ENCODE measurements at regions not wholly inside any gene's neighbourhood (a gene's known extent, or its start where the extent isn't known, plus 50 kb on each side); places are given as distances from the start of the nearest gene placed in this dataset.
"Not testable (repeated sequence)": the region's sequence is repeated elsewhere in the genome, so short reads cannot be mapped to it uniquely, and the experiment has no call there.

- DNase-seq (ENCODE audit: low read depth), result no peak
Measured at GRCh38 chr15:98330692-98331435, 317.5 kb upstream of the IGF1R start.

- DNase-seq (ENCODE audit: low read depth), result no peak
Measured at GRCh38 chr15:98331676-98332075, 316.7 kb upstream of the IGF1R start.

- no peak for DNase-seq (ENCODE audit: low read depth)
Measured at GRCh38 chr15:98333251-98333650, 315.1 kb upstream of the IGF1R start.

GRCh38 chr15:98342911-98343310, 305.4 kb upstream of the IGF1R start:
- no peak for DNase-seq (ENCODE audit: low read depth)

- DNase-seq (ENCODE audit: low read depth), result no peak
Measured at GRCh38 chr15:98344591-98344990, 303.7 kb upstream of the IGF1R start.

GRCh38 chr15:98347001-98347400, 301.3 kb upstream of the IGF1R start:
- no peak for DNase-seq (ENCODE audit: low read depth)

GRCh38 chr15:98347866-98348265, 300.5 kb upstream of the IGF1R start:
- no peak for DNase-seq (ENCODE audit: low read depth)

- DNase-seq (ENCODE audit: low read depth), result no peak
Measured at GRCh38 chr15:98350276-98350675, 298.1 kb upstream of the IGF1R start.

- DNase-seq (ENCODE audit: low read depth), result not testable (repeated sequence)
Measured at GRCh38 chr15:98358274-98358673, 290.1 kb upstream of the IGF1R start.

- no peak for DNase-seq (ENCODE audit: low read depth)
Measured at GRCh38 chr15:98358971-98359370, 289.4 kb upstream of the IGF1R start.

GRCh38 chr15:98363416-98363815, 284.9 kb upstream of the IGF1R start:
- DNase-seq (ENCODE audit: low read depth), result no peak

- no peak for DNase-seq (ENCODE audit: low read depth)
Measured at GRCh38 chr15:98363955-98364354, 284.4 kb upstream of the IGF1R start.

- DNase-seq (ENCODE audit: low read depth), result no peak
Measured at GRCh38 chr15:98369081-98369716, 279.1 kb upstream of the IGF1R start.

GRCh38 chr15:98375513-98376340, 272.6 kb upstream of the IGF1R start:
- DNase-seq (ENCODE audit: low read depth), result no peak

GRCh38 chr15:98380721-98381120, 267.6 kb upstream of the IGF1R start:
- no peak for DNase-seq (ENCODE audit: low read depth)

GRCh38 chr15:98381446-98381845, 266.9 kb upstream of the IGF1R start:
- no peak for DNase-seq (ENCODE audit: low read depth)

- no peak for DNase-seq (ENCODE audit: low read depth)
Measured at GRCh38 chr15:98382139-98382538, 266.2 kb upstream of the IGF1R start.

GRCh38 chr15:98383571-98383970, 264.8 kb upstream of the IGF1R start:
- no peak for DNase-seq (ENCODE audit: low read depth)

- no peak for DNase-seq (ENCODE audit: low read depth)
Measured at GRCh38 chr15:98384328-98385029, 263.9 kb upstream of the IGF1R start.

GRCh38 chr15:98385752-98386381, 262.5 kb upstream of the IGF1R start:
- DNase-seq (ENCODE audit: low read depth), result no peak

GRCh38 chr15:98386561-98386960, 261.8 kb upstream of the IGF1R start:
- no peak for DNase-seq (ENCODE audit: low read depth)

- no peak for DNase-seq (ENCODE audit: low read depth)
Measured at GRCh38 chr15:98387866-98388265, 260.5 kb upstream of the IGF1R start.

Data from stimulated activated CD8-positive, alpha-beta memory T cell treated with anti-CD3 and anti-CD28 coated beads, Interleukin-15, amount 100 ng/mL, for 24 hours (primary cell).